ENCODE measurements at regions not wholly inside any gene's neighbourhood (a gene's known extent, or its start where the extent isn't known, plus 50 kb on each side); places are given as distances from the start of the nearest gene placed in this dataset.

GRCh38 chr7:10731253-10731773 lies 242.4 kb upstream of the PHF14 start:
- Histone ChIP-seq H3K27ac (no peak overlapping the region), H3K27me3 (no peaks in the 10 kb centered on the region), H3K36me3 (no peaks in the 10 kb centered on the region), H3K4me3 (no peak overlapping the region), H3K9me3 (no peaks in the 10 kb centered on the region), H3K4me1 (ENCODE audit: insufficient read depth) (no peaks in the 10 kb centered on the region)
- intact Hi-C loops (cut with DNase I), result no loop called here
- DNase-seq, result no peak
- 77 to 84% (median 79%) methylated on average over 4 of the region's 4 CpGs for WGBS, 3 donors
- TF ChIP-seq EP300 (IDR thresholded peaks at IDR 0.05) (no peak), CTCF (IDR thresholded peaks at IDR 0.05) (no peak), POLR2A (IDR thresholded peaks at IDR 0.05) (no peak)

DNA sequence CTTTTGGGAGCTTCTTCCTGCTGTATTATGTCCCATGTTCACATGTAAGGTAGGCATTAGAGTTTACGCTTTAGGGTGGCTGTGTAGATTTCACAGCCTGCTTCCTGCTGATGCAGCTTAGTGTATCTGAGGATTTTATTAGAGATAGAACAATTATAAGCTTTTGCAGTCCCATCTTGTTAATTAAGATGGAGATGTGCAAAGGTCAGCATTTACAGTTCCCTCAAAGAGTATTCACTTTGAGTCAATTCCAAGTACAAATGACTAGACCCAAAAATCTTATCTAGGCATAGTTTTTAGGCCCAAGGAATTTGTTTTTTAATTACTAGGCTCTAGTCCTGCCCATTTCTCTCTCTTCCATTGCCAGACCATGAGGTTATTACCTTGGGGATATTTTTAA lies 239.9 kb upstream of the PHF14 start:
- Histone ChIP-seq H3K9me3 (no peaks in the 10 kb centered on the region), H3K27ac (no peak overlapping the region)
- 90 to 94% (median 91%) methylated on average over 1 of the region's 1 CpG for WGBS, 3 donors

GRCh38 chr7:10734595-10734994 lies 239.1 kb upstream of the PHF14 start:
- Histone ChIP-seq H3K36me3 (no peaks in the 10 kb centered on the region), H3K9me3 (no peaks in the 10 kb centered on the region), H3K27me3 (no peaks in the 10 kb centered on the region), H3K4me3 (no peak overlapping the region), H3K4me1 (ENCODE audit: insufficient read depth) (no peaks in the 10 kb centered on the region), H3K27ac (no peak overlapping the region)
- intact Hi-C loops (cut with DNase I), result no loop called here
- no peak for DNase-seq
- 60 to 71% (median 61%) methylated on average over 2 of the region's 2 CpGs for WGBS, 3 donors
- TF ChIP-seq POLR2A (IDR thresholded peaks at IDR 0.05) (no peak), EP300 (IDR thresholded peaks at IDR 0.05) (no peak), CTCF (IDR thresholded peaks at IDR 0.05) (no peak)

More for the DNA sequence above, 239.9 kb upstream of the PHF14 start:
- intact Hi-C loops (cut with DNase I), result no loop called here
- Histone ChIP-seq H3K4me1 (ENCODE audit: insufficient read depth) (no peaks in the 10 kb centered on the region), H3K4me3 (no peak overlapping the region), H3K36me3 (no peaks in the 10 kb centered on the region), H3K27me3 (no peaks in the 10 kb centered on the region)
- no peak for DNase-seq
- no peak for TF ChIP-seq POLR2A (IDR thresholded peaks at IDR 0.05)
- no peak for TF ChIP-seq CTCF (IDR thresholded peaks at IDR 0.05)
- no peak for TF ChIP-seq EP300 (IDR thresholded peaks at IDR 0.05)

DNA sequence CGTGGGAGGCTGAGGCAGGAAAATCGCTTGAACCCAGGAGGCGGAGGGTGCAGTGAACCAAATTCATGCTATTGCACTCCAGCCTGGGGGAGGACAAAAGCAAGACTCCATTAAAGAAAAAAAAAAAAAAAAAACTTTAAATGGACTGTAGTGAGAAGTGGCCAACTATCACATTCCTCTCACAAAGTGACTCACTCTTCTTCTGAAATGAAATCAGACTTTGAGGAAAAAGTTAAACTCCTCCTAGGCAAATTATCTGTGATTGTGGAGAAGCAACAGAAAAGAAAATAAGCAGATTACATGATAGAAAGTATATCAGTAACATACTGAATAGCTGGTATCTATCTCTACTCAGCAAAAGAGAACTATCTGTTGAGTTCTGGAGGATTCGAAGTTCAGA lies 234.3 kb upstream of the PHF14 start:
- Histone ChIP-seq H3K4me1 (ENCODE audit: insufficient read depth) (no peaks in the 10 kb centered on the region), H3K9me3 (no peaks in the 10 kb centered on the region), H3K27ac (no peak overlapping the region), H3K4me3 (no peak overlapping the region), H3K27me3 (no peaks in the 10 kb centered on the region), H3K36me3 (no peaks in the 10 kb centered on the region)
- WGBS, 3 donors, result 68 to 78% (median 74%) methylated on average over 4 of the region's 4 CpGs
- intact Hi-C loops (cut with DNase I), result no loop called here
- DNase-seq, result no peak
- TF ChIP-seq EP300 (IDR thresholded peaks at IDR 0.05) (no peak), POLR2A (IDR thresholded peaks at IDR 0.05) (no peak), CTCF (IDR thresholded peaks at IDR 0.05) (no peak)
